ENCODE measurements at regions not wholly inside any gene's neighbourhood (a gene's known extent, or its start where the extent isn't known, plus 50 kb on each side); places are given as distances from the start of the nearest gene placed in this dataset.

DNA sequence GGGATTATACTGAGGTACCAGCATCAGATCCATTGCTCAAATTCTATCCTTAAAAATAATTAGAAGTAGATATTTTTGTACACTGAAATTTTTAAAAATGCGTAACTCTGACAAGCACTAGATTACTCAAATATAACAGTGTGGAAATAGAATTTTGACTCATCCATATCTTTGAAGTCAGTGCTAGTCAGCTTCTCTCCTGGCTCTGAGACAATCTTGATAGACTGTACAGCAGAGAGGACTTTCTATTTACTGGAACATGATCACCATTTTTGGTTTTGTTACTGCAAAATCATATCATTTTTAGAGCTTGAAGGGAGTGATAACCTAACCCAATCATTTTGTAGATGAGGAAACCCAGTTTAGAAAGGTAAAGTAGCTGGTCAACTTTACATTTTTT lies 195.0 kb downstream of the MTERF1 start:
- Histone ChIP-seq H3K4me3 (ENCODE audit: low read depth in 2 of 2, low read length in 2 of 2) (no peak overlapping the region), H3K27me3 (ENCODE audit: control insufficient read depth, insufficient read depth, low read length) (no peaks in the 10 kb centered on the region), H3K36me3 (ENCODE audit: control insufficient read depth, insufficient read depth, low read length) (no peaks in the 10 kb centered on the region), H3K9me3 (ENCODE audit: control insufficient read depth, insufficient read depth, low read depth, low read length) (no peaks in the 10 kb centered on the region), H3K4me1 (ENCODE audit: control insufficient read depth, insufficient read depth, low read length) (no peaks in the 10 kb centered on the region), H3K27ac (ENCODE audit: low read length) (no peak overlapping the region)
- no peak for TF ChIP-seq POLR2AphosphoS5 (IDR thresholded peaks at IDR 0.05; ENCODE audit: low read depth, low read length)
- BruUV-seq (replicated peaks): no TSS peak
- no peak for DNase-seq (ENCODE audit: low read depth, low spot score)
- no peak for ATAC-seq
- POLR2A ChIA-PET: no interaction called here
- CTCF ChIA-PET: no interaction called here
- intact Hi-C loops (cut with micrococcal nuclease; ENCODE audit: unreplicated experiment): no loop called here
- in situ Hi-C loops (cut with HindIII; ENCODE audit: low pct_unique_long_range_greater_than_20kb, low sequenced_read_pairs): no loop called here

DNA sequence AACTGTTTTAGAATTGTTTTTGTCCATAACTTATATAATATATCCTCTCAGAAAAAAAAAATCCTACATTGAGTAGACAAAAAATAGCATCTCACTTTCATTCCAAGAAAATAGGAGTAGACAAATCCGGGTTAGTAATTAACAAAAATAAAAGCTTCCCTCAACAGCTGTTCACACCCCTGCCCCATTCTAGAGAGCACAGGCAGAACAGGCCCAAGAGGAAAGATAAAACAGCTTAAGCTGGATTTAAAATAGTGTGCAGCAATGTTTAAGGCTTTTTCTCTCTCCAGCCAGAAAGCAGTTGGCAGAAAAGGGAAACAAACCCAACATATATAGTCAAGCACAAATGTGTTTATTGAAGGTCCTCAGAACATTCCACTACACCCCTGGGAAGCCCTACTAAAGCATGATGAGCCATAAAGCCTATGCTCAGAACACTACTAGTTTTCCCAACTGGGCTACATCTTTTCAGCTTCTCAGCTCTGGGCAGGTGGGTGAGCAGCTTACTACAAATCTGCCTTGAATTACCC lies 189.9 kb downstream of the MTERF1 start:
- in situ Hi-C loops (cut with HindIII; ENCODE audit: low pct_unique_long_range_greater_than_20kb, low sequenced_read_pairs) (no loop called here), intact Hi-C loops (cut with micrococcal nuclease; ENCODE audit: unreplicated experiment) (no loop called here)
- POLR2A ChIA-PET: no interaction called here

DNA sequence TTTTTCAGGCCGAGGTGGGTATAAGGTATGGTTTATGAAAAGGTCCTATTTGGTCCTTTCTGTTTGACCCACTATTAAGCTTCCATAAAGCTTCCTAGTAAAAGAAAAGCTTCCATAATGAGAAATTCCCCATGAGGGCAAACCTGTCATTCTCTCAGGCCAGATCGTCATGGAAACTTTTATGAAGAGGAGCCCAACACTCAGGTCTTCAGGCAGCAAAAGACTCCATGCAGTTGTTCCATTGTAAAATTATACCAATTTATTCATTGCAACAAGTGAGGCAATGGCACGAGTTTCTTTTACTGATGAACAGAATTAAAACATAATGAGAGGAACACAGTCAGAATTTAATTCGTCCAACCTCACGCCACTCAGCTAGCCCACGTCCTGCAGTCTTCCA lies 188.6 kb downstream of the MTERF1 start:
- CTCF ChIA-PET: no interaction called here
- H3K36me3 ChIP-seq (ENCODE audit: control insufficient read depth, insufficient read depth, low read length): no peaks in the 10 kb centered on the region
- no peaks in the 10 kb centered on the region for H3K9me3 ChIP-seq (ENCODE audit: control insufficient read depth, insufficient read depth, low read depth, low read length)
- intact Hi-C loops (cut with micrococcal nuclease; ENCODE audit: unreplicated experiment): no loop called here
- H3K27ac ChIP-seq (ENCODE audit: low read length): no peak overlapping the region
- no peak overlapping the region for H3K4me3 ChIP-seq (ENCODE audit: low read depth in 2 of 2, low read length in 2 of 2)
- BruUV-seq (replicated peaks): no TSS peak
- DNase-seq (ENCODE audit: low read depth, low spot score): no peak
- H3K4me1 ChIP-seq (ENCODE audit: control insufficient read depth, insufficient read depth, low read length): no peaks in the 10 kb centered on the region
- POLR2A ChIA-PET: no interaction called here
- TF ChIP-seq TCF7L2 (IDR thresholded peaks at IDR 0.05; ENCODE audit: low read depth, low read length) (no peak), SIN3A (IDR thresholded peaks at IDR 0.05; ENCODE audit: borderline replicate concordance, insufficient read depth, low read depth, low read length) (no peak), POLR2AphosphoS5 (IDR thresholded peaks at IDR 0.05; ENCODE audit: low read depth, low read length) (no peak)
- TF ChIP-seq, protein P1, sequence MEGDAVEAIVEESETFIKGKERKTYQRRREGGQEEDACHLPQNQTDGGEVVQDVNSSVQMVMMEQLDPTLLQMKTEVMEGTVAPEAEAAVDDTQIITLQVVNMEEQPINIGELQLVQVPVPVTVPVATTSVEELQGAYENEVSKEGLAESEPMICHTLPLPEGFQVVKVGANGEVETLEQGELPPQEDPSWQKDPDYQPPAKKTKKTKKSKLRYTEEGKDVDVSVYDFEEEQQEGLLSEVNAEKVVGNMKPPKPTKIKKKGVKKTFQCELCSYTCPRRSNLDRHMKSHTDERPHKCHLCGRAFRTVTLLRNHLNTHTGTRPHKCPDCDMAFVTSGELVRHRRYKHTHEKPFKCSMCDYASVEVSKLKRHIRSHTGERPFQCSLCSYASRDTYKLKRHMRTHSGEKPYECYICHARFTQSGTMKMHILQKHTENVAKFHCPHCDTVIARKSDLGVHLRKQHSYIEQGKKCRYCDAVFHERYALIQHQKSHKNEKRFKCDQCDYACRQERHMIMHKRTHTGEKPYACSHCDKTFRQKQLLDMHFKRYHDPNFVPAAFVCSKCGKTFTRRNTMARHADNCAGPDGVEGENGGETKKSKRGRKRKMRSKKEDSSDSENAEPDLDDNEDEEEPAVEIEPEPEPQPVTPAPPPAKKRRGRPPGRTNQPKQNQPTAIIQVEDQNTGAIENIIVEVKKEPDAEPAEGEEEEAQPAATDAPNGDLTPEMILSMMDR (IDR thresholded peaks at IDR 0.05): no peak
- TF ChIP-seq, protein P2, sequence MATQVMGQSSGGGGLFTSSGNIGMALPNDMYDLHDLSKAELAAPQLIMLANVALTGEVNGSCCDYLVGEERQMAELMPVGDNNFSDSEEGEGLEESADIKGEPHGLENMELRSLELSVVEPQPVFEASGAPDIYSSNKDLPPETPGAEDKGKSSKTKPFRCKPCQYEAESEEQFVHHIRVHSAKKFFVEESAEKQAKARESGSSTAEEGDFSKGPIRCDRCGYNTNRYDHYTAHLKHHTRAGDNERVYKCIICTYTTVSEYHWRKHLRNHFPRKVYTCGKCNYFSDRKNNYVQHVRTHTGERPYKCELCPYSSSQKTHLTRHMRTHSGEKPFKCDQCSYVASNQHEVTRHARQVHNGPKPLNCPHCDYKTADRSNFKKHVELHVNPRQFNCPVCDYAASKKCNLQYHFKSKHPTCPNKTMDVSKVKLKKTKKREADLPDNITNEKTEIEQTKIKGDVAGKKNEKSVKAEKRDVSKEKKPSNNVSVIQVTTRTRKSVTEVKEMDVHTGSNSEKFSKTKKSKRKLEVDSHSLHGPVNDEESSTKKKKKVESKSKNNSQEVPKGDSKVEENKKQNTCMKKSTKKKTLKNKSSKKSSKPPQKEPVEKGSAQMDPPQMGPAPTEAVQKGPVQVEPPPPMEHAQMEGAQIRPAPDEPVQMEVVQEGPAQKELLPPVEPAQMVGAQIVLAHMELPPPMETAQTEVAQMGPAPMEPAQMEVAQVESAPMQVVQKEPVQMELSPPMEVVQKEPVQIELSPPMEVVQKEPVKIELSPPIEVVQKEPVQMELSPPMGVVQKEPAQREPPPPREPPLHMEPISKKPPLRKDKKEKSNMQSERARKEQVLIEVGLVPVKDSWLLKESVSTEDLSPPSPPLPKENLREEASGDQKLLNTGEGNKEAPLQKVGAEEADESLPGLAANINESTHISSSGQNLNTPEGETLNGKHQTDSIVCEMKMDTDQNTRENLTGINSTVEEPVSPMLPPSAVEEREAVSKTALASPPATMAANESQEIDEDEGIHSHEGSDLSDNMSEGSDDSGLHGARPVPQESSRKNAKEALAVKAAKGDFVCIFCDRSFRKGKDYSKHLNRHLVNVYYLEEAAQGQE (IDR thresholded peaks at IDR 0.05; ENCODE audit: insufficient read depth in 1 of 2, low read depth in 2 of 2, low read length in 1 of 2): no peak
- ATAC-seq: no peak
- in situ Hi-C loops (cut with HindIII; ENCODE audit: low pct_unique_long_range_greater_than_20kb, low sequenced_read_pairs): no loop called here
- no peaks in the 10 kb centered on the region for H3K27me3 ChIP-seq (ENCODE audit: control insufficient read depth, insufficient read depth, low read length)

More for the DNA sequence above, 189.9 kb downstream of the MTERF1 start:
- no peak for TF ChIP-seq POLR2AphosphoS5 (IDR thresholded peaks at IDR 0.05; ENCODE audit: low read depth, low read length)
- no peak for TF ChIP-seq TCF7L2 (IDR thresholded peaks at IDR 0.05; ENCODE audit: low read depth, low read length)
- TF ChIP-seq, protein P2 (IDR thresholded peaks at IDR 0.05; ENCODE audit: insufficient read depth in 1 of 2, low read depth in 2 of 2, low read length in 1 of 2): no peak
- TF ChIP-seq, protein P1 (IDR thresholded peaks at IDR 0.05): no peak
- no peak for TF ChIP-seq SIN3A (IDR thresholded peaks at IDR 0.05; ENCODE audit: borderline replicate concordance, insufficient read depth, low read depth, low read length)
- ATAC-seq: no peak
- CTCF ChIA-PET: no interaction called here
- Histone ChIP-seq H3K36me3 (ENCODE audit: control insufficient read depth, insufficient read depth, low read length) (no peaks in the 10 kb centered on the region), H3K27me3 (ENCODE audit: control insufficient read depth, insufficient read depth, low read length) (no peaks in the 10 kb centered on the region), H3K27ac (ENCODE audit: low read length) (no peak overlapping the region), H3K9me3 (ENCODE audit: control insufficient read depth, insufficient read depth, low read depth, low read length) (no peaks in the 10 kb centered on the region), H3K4me1 (ENCODE audit: control insufficient read depth, insufficient read depth, low read length) (no peaks in the 10 kb centered on the region), H3K4me3 (ENCODE audit: low read depth in 2 of 2, low read length in 2 of 2) (no peak overlapping the region)
- BruUV-seq (replicated peaks): no TSS peak
- no peak for DNase-seq (ENCODE audit: low read depth, low spot score)

Data from Panc1 (cell line).